HG03442 (cell line): ENCODE measurements at regions not wholly inside any gene's neighbourhood (a gene's known extent, or its start where the extent isn't known, plus 50 kb on each side); places are given as distances from the start of the nearest gene placed in this dataset.

Experiments
- ATAC-seq: cut with Tn5 transposase; IDR thresholded peaks from one replicate; pipeline ENCODE4 v1.9.1; 2021; ENCODE audit warnings: mild to moderate bottlenecking, moderate library complexity; ENCODE audit not compliant: unreplicated experiment

GRCh38 chr11:31959716-31960115 lies 131.2 kb upstream of the RCN1 start:
- ATAC-seq: no peak

GRCh38 chr11:31958076-31958735 lies 132.7 kb upstream of the RCN1 start:
- peak; percentile 82 for ATAC-seq

GRCh38 chr11:31957674-31958073 lies 133.2 kb upstream of the RCN1 start:
- ATAC-seq: no peak

- ATAC-seq: peak; percentile 37
Measured at GRCh38 chr11:31956310-31956709, 134.6 kb upstream of the RCN1 start.

GRCh38 chr11:31955838-31956237 lies 135.0 kb upstream of the RCN1 start:
- no peak for ATAC-seq

- ATAC-seq: no peak
Measured at GRCh38 chr11:31953803-31954327, 137.0 kb upstream of the RCN1 start.

- ATAC-seq: peak; percentile 68
Measured at GRCh38 chr11:31949733-31950200, 138.6 kb upstream of the PAX6 start.

- ATAC-seq: no peak
Measured at GRCh38 chr11:31947051-31947450, 135.9 kb upstream of the PAX6 start.

- ATAC-seq: peak; percentile 97
Measured at GRCh38 chr11:31943056-31943780, 132.1 kb upstream of the PAX6 start.

GRCh38 chr11:31940371-31941037 lies 129.4 kb upstream of the PAX6 start:
- no peak for ATAC-seq

- no peak for ATAC-seq
Measured at GRCh38 chr11:31939004-31939403, 127.9 kb upstream of the PAX6 start.

GRCh38 chr11:31936312-31936711 lies 125.2 kb upstream of the PAX6 start:
- ATAC-seq: no peak

GRCh38 chr11:31932879-31933278 lies 121.8 kb upstream of the PAX6 start:
- no peak for ATAC-seq

- no peak for ATAC-seq
Measured at GRCh38 chr11:31927982-31928381, 116.9 kb upstream of the PAX6 start.

- ATAC-seq: no peak
Measured at GRCh38 chr11:31926816-31927528, 115.8 kb upstream of the PAX6 start.

GRCh38 chr11:31926106-31926505 lies 115.0 kb upstream of the PAX6 start:
- no peak for ATAC-seq

- ATAC-seq: peak; percentile 59
Measured at GRCh38 chr11:31922450-31922849, 111.3 kb upstream of the PAX6 start.

- ATAC-seq: no peak
Measured at GRCh38 chr11:31921081-31921480, 110.0 kb upstream of the PAX6 start.

GRCh38 chr11:31919175-31919574 lies 108.1 kb upstream of the PAX6 start:
- no peak for ATAC-seq

GRCh38 chr11:31915867-31916266 lies 104.7 kb upstream of the PAX6 start:
- ATAC-seq: no peak

GRCh38 chr11:31913985-31914384 lies 102.9 kb upstream of the PAX6 start:
- ATAC-seq: peak; percentile 87
